BJ (cell line): ENCODE measurements at regions not wholly inside any gene's neighbourhood (a gene's known extent, or its start where the extent isn't known, plus 50 kb on each side); places are given as distances from the start of the nearest gene placed in this dataset.

Experiments used
- CTCF ChIA-PET: fragments of 350-600 bp; formaldehyde crosslinking; extraction: SDS; loops from one replicate; lab custom pipeline; 2021; ENCODE audit warnings: antibody characterized with exemption, inconsistent platforms; lab: Yijun Ruan, JAX
- POLR2A ChIA-PET: fragments of 300-600 bp; sonication (Branson Sonifier 250); formaldehyde crosslinking; extraction: SDS; loops from one replicate; lab custom pipeline; 2021; ENCODE audit warnings: antibody characterized with exemption; lab: Charles Lee
- DNase-seq: peaks from one replicate; pipeline ENCODE4 v3.0.0-alpha.2; 2011; ENCODE audit warnings: low read depth
- H3K27me3 ChIP-seq: 2 replicates; pipeline ENCODE4 v1.6.0; 2011; ENCODE audit warnings: low read length; ENCODE audit not compliant: control insufficient read depth, insufficient read depth
- H3K36me3 ChIP-seq: 2 replicates; pipeline ENCODE4 v1.5.1; 2011; ENCODE audit warnings: low read length; ENCODE audit not compliant: control insufficient read depth, insufficient read depth
- H3K4me3 ChIP-seq: 2 replicates; pipeline ENCODE4 v1.5.1; 2011; ENCODE audit warnings: low read depth, mild to moderate bottlenecking, control low read depth, low read length
- CTCF ChIP-seq: IDR thresholded peaks from 2 replicates; pipeline ENCODE4 v1.5.1; 2011; ENCODE audit warnings: low read depth, mild to moderate bottlenecking, control low read depth, inconsistent platforms, low read length, moderate library complexity; ENCODE audit not compliant: insufficient read depth

GRCh38 chr4:134905061-134905460 is 703.5 kb upstream of the PABPC4L start:
- H3K4me3 ChIP-seq = no peak overlapping the region
- TF ChIP-seq CTCF = no peak
- POLR2A ChIA-PET = no interaction called here
- H3K27me3 ChIP-seq = no peaks in the 10 kb centered on the region
- CTCF ChIA-PET = interaction anchor here (0.6 to 1.2 kb wide), 2 partner anchors 424 to 1758 kb away, joined by 3 to 4 read pairs; no protein-coding TSS in a partner anchor
- no peaks in the 10 kb centered on the region for H3K36me3 ChIP-seq
- DNase-seq = no peak

GRCh38 chr4:134888156-134888555 is 686.6 kb upstream of the PABPC4L start:
- Histone ChIP-seq H3K27me3 (no peaks in the 10 kb centered on the region), H3K4me3 (no peak overlapping the region), H3K36me3 (no peaks in the 10 kb centered on the region)
- ChIA-PET CTCF (no interaction called here), POLR2A (no interaction called here)
- TF ChIP-seq CTCF = no peak
- no peak for DNase-seq

GRCh38 chr4:134885436-134885835 is 683.8 kb upstream of the PABPC4L start:
- no peak for DNase-seq
- CTCF ChIA-PET = no interaction called here
- POLR2A ChIA-PET = no interaction called here
- Histone ChIP-seq H3K27me3 (no peaks in the 10 kb centered on the region), H3K4me3 (no peak overlapping the region), H3K36me3 (no peaks in the 10 kb centered on the region)
- no peak for TF ChIP-seq CTCF

- Histone ChIP-seq H3K27me3 (no peaks in the 10 kb centered on the region), H3K36me3 (no peaks in the 10 kb centered on the region), H3K4me3 (no peak overlapping the region)
- TF ChIP-seq CTCF = no peak
- ChIA-PET POLR2A (no interaction called here), CTCF (no interaction called here)
- no peak for DNase-seq
Measured at GRCh38 chr4:134883831-134884449, 682.4 kb upstream of the PABPC4L start.

- TF ChIP-seq CTCF = no peak
- POLR2A ChIA-PET = no interaction called here
- no peaks in the 10 kb centered on the region for H3K27me3 ChIP-seq
- CTCF ChIA-PET = no interaction called here
- no peak for DNase-seq
- H3K4me3 ChIP-seq = no peak overlapping the region
- no peaks in the 10 kb centered on the region for H3K36me3 ChIP-seq
Measured at GRCh38 chr4:134879019-134879418, 677.4 kb upstream of the PABPC4L start.
